ENCODE measurements at regions not wholly inside any gene's neighbourhood (a gene's known extent, or its start where the extent isn't known, plus 50 kb on each side); places are given as distances from the start of the nearest gene placed in this dataset.

GRCh38 chr12:42990387-42990786, 400.8 kb upstream of the PRICKLE1 start:
- no peak for TF ChIP-seq CTCF (IDR thresholded peaks at IDR 0.05; ENCODE audit: insufficient read depth, low read depth, low read length)
- TF ChIP-seq EZH2 (IDR thresholded peaks at IDR 0.05; ENCODE audit: insufficient read depth, low read length) = no peak
